Testis (tissue), 2 donors: ENCODE measurements at regions not wholly inside any gene's neighbourhood (a gene's known extent, or its start where the extent isn't known, plus 50 kb on each side); places are given as distances from the start of the nearest gene placed in this dataset.

Source experiments
- POLR2A ChIP-seq: fragments of 450-650 bp; IDR thresholded peaks from one replicate; pipeline ENCODE4 v1.6.1; 2017; ENCODE audit warnings: antibody characterized with exemption, mild to moderate bottlenecking, moderate library complexity
- TF ChIP-seq, protein P1 (sequence below), 3 experiments: fragments of 450-650 bp in 2 of 3; fragments of 200-600 bp in 1 of 3; sonication (generic) in 1 of 3; IDR thresholded peaks; one replicate each; pipeline ENCODE4 v1.5.1; 2016 to 2019; ENCODE audit warnings: antibody characterized with exemption in 3 of 3, mild to moderate bottlenecking in 2 of 3, moderate library complexity in 1 of 3

DNA sequence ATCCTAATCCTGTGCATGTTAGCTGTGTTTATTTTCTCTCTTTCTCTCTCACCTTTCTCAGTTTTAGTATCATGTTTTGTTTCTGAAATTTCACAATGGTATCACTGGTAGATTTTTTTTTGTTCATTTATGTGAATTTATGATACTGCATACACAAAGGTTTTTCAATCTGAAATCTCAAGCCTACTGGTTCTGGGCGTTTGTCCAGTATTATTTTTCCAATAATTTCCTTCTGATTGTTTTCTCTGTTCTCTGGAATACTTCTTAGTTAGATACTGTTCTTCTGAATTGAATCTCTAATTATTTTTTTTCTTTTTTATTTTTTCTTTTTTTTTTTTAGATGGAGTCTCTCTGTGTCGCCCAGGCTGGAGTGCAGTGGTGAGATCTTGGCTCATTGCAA lies 96.2 kb upstream of the TMEM72 start:
- TF ChIP-seq POLR2A = no peak
- TF ChIP-seq, protein P1, sequence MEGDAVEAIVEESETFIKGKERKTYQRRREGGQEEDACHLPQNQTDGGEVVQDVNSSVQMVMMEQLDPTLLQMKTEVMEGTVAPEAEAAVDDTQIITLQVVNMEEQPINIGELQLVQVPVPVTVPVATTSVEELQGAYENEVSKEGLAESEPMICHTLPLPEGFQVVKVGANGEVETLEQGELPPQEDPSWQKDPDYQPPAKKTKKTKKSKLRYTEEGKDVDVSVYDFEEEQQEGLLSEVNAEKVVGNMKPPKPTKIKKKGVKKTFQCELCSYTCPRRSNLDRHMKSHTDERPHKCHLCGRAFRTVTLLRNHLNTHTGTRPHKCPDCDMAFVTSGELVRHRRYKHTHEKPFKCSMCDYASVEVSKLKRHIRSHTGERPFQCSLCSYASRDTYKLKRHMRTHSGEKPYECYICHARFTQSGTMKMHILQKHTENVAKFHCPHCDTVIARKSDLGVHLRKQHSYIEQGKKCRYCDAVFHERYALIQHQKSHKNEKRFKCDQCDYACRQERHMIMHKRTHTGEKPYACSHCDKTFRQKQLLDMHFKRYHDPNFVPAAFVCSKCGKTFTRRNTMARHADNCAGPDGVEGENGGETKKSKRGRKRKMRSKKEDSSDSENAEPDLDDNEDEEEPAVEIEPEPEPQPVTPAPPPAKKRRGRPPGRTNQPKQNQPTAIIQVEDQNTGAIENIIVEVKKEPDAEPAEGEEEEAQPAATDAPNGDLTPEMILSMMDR (IDR thresholded peaks at IDR 0.05) = no peak
